ENCODE measurements at regions not wholly inside any gene's neighbourhood (a gene's known extent, or its start where the extent isn't known, plus 50 kb on each side); places are given as distances from the start of the nearest gene placed in this dataset.

GRCh38 chr9:570187-570586, 271.3 kb upstream of the DMRT1 start:
- TF ChIP-seq, protein P1, sequence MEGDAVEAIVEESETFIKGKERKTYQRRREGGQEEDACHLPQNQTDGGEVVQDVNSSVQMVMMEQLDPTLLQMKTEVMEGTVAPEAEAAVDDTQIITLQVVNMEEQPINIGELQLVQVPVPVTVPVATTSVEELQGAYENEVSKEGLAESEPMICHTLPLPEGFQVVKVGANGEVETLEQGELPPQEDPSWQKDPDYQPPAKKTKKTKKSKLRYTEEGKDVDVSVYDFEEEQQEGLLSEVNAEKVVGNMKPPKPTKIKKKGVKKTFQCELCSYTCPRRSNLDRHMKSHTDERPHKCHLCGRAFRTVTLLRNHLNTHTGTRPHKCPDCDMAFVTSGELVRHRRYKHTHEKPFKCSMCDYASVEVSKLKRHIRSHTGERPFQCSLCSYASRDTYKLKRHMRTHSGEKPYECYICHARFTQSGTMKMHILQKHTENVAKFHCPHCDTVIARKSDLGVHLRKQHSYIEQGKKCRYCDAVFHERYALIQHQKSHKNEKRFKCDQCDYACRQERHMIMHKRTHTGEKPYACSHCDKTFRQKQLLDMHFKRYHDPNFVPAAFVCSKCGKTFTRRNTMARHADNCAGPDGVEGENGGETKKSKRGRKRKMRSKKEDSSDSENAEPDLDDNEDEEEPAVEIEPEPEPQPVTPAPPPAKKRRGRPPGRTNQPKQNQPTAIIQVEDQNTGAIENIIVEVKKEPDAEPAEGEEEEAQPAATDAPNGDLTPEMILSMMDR (IDR thresholded peaks at IDR 0.05): no peak
- TF ChIP-seq EZH2 (IDR thresholded peaks at IDR 0.05) (no peak), EZH2phosphoT487 (IDR thresholded peaks at IDR 0.05) (no peak)
